ENCODE measurements at regions not wholly inside any gene's neighbourhood (a gene's known extent, or its start where the extent isn't known, plus 50 kb on each side); places are given as distances from the start of the nearest gene placed in this dataset.

DNA sequence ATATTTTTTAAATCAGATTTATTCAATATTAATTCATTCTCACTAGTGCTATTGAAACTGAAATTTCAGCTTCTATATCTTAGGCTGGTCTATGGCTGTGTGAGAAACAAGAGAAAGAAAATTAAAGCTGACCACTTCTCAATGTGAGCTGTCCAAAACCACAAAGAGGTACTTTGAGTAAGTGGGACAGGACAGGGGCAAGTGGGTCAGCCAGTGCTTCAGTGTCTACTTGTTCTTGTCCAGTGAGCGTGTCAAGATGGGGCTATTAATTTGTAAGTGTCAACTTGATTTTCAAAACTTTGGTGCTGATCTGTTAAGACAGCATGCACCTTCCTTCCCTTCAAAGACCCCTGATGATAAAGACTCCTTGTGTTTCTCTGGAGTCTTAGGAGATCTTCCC is 533.9 kb downstream of the PLPP3 start:
- Histone ChIP-seq H3K4me3 (no peak overlapping the region), H3K9me3 (peaks cover 0 to 5% (median 2%) of the 10 kb centered on the region in 8 donors), H3K27ac (no peak overlapping the region), H3K27me3 (replicated peaks in 1 of 7) (no peaks in the 10 kb centered on the region), H3K36me3 (no peaks in the 10 kb centered on the region), H3K4me1 (no peaks in the 10 kb centered on the region)
- intact Hi-C loops (cut with DNase I; ENCODE audit: low total_unique reads): no loop called here
- TF ChIP-seq POLR2A (IDR thresholded peaks at IDR 0.05): no peak
- TF ChIP-seq POLR2AphosphoS5 (IDR thresholded peaks at IDR 0.05): no peak
- TF ChIP-seq, protein P1, sequence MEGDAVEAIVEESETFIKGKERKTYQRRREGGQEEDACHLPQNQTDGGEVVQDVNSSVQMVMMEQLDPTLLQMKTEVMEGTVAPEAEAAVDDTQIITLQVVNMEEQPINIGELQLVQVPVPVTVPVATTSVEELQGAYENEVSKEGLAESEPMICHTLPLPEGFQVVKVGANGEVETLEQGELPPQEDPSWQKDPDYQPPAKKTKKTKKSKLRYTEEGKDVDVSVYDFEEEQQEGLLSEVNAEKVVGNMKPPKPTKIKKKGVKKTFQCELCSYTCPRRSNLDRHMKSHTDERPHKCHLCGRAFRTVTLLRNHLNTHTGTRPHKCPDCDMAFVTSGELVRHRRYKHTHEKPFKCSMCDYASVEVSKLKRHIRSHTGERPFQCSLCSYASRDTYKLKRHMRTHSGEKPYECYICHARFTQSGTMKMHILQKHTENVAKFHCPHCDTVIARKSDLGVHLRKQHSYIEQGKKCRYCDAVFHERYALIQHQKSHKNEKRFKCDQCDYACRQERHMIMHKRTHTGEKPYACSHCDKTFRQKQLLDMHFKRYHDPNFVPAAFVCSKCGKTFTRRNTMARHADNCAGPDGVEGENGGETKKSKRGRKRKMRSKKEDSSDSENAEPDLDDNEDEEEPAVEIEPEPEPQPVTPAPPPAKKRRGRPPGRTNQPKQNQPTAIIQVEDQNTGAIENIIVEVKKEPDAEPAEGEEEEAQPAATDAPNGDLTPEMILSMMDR (IDR thresholded peaks at IDR 0.05 in 8 of 11, conservative IDR thresholded peaks at IDR 0.05 in 3 of 11): no peak
- DNase-seq: no peak
- WGBS, 5 donors: 83 to 98% (median 92%) methylated on average over 1 of the region's 1 CpG

DNA sequence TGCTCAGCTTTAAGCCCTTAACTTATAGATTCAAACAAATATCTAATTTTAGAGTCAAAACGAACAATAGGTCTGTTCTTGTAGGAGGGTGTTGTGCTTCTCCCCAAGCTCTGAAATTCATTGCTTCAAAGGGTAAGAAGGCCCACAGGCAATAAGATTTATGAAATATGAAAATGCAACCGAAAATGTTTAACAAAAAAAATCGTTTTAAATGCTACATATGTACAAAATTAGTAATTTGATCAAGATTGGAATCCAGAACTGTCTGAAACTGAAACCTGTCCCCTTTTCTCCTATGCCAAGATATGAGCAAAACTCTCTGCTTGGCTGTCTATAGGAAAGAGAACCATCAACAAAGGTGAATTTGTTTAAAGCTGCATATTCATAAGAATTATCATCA is 534.3 kb downstream of the PLPP3 start:
- intact Hi-C loops (cut with DNase I; ENCODE audit: low total_unique reads): no loop called here
- no peak for DNase-seq
- Histone ChIP-seq H3K4me1 (no peaks in the 10 kb centered on the region), H3K9me3 (peaks cover 0 to under 1% (median 0%) of the 10 kb centered on the region in 8 donors), H3K36me3 (no peaks in the 10 kb centered on the region), H3K4me3 (no peak overlapping the region), H3K27me3 (replicated peaks in 1 of 7) (no peaks in the 10 kb centered on the region), H3K27ac (no peak overlapping the region)
- 66 to 82% (median 67%) methylated on average over 3 of the region's 3 CpGs for WGBS, 5 donors
- TF ChIP-seq, protein P1 (IDR thresholded peaks at IDR 0.05 in 8 of 11, conservative IDR thresholded peaks at IDR 0.05 in 3 of 11): no peak
- no peak for TF ChIP-seq POLR2A (IDR thresholded peaks at IDR 0.05)
- no peak for TF ChIP-seq POLR2AphosphoS5 (IDR thresholded peaks at IDR 0.05)

DNA sequence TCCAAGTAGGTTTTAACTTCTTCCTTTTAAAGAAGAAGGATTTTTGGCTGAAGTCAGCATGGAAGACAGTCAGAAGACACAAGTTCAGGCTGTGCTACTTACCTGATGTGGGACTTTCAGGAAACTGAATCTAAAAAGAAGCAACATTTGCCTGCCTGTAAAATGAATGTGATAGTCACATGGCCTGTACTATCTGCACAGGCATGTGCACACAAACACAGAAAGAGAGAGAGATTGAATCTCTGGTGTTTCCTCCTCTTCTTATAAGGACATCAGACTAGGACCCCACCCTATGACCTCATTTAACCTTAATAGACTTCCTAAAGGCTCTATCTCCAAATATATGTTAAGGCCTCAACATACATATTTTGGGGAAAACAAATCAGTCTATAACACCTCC is 542.9 kb downstream of the PLPP3 start:
- no peak overlapping the region for H3K4me3 ChIP-seq
- H3K36me3 ChIP-seq: no peaks in the 10 kb centered on the region
- H3K27me3 ChIP-seq (replicated peaks in 1 of 7): no peaks in the 10 kb centered on the region
- H3K27ac ChIP-seq: no peak overlapping the region
- H3K9me3 ChIP-seq: no peaks in the 10 kb centered on the region
- DNase-seq: no peak
- intact Hi-C loops (cut with DNase I; ENCODE audit: low total_unique reads): no loop called here
- H3K4me1 ChIP-seq: no peaks in the 10 kb centered on the region
- TF ChIP-seq POLR2A (IDR thresholded peaks at IDR 0.05) (no peak), POLR2AphosphoS5 (IDR thresholded peaks at IDR 0.05) (no peak)
- TF ChIP-seq, protein P1 (IDR thresholded peaks at IDR 0.05 in 8 of 11, conservative IDR thresholded peaks at IDR 0.05 in 3 of 11): no peak

DNA sequence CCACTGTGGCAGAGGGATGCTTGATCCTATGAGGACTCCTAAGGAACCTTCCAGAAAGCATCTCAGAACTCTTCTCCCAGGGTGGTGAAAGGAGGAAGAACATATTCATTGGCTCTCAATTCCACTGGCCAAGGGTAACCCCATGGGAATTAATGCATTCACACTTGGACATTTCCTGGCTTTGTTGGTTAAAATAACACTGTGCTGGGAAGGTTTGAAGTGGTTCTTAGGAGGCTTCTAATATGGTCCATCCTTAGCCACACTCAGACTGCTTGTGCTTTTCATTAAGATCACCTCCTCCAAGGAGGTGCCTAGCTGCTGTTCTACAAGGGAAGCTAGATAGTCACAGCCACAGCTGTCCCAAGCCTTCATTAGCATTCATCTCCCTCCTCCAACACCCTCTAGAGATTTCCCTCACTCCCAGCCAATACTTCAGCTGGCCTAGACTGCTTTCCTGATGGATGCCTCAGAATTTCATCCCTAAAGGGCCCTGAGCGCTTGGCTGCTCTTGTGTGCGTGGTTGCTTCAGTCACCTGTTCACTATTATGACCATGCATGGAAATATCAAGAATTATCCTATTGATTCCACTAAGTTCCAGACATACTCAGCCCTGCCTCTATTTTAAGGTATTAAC is 544.4 kb downstream of the PLPP3 start:
- no peak overlapping the region for H3K27ac ChIP-seq
- H3K9me3 ChIP-seq: no peaks in the 10 kb centered on the region
- H3K27me3 ChIP-seq (replicated peaks in 1 of 7): no peaks in the 10 kb centered on the region
- DNase-seq: no peak
- TF ChIP-seq POLR2AphosphoS5 (IDR thresholded peaks at IDR 0.05) (no peak), POLR2A (IDR thresholded peaks at IDR 0.05) (no peak)
- TF ChIP-seq, protein P1 (IDR thresholded peaks at IDR 0.05 in 8 of 11, conservative IDR thresholded peaks at IDR 0.05 in 3 of 11): no peak
- H3K4me3 ChIP-seq: no peak overlapping the region
- 87 to 97% (median 92%) methylated on average over 2 of the region's 2 CpGs for WGBS, 5 donors
- intact Hi-C loops (cut with DNase I; ENCODE audit: low total_unique reads): no loop called here
- H3K4me1 ChIP-seq: no peaks in the 10 kb centered on the region
- H3K36me3 ChIP-seq: no peaks in the 10 kb centered on the region
